ENCODE measurements at regions not wholly inside any gene's neighbourhood (a gene's known extent, or its start where the extent isn't known, plus 50 kb on each side); places are given as distances from the start of the nearest gene placed in this dataset.
"Not testable (repeated sequence)": the region's sequence is repeated elsewhere in the genome, so short reads cannot be mapped to it uniquely, and the experiment has no call there.

DNA sequence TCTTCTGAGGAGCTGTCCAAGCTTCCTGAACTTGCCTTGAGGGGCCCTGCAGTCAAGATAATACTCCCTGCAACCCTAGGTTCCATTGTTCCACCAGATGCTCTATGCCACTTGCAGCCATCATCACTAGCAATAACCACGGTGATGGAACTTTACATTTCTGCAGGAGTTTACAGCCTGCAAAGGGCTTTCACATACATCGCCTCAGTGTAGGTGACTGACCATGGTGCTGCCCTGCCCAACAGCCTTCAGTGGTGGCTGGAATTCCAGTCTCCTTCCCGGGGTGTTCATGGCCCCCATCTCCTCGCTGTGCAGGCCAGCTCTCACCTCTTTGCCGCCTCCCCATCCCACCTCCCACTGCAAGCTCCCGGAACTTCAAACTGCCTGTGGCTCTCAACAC lies 225.5 kb upstream of the ECI2 start:
- ChIA-PET CTCF (no interaction called here), POLR2A (interaction anchor here (1.0 kb wide), 1 partner anchor 9 kb away, joined by 3 read pairs; no protein-coding TSS in a partner anchor)
- H3K4me3 ChIP-seq (ENCODE audit: low read depth, low read length): no peak overlapping the region
- TF ChIP-seq, protein P1, sequence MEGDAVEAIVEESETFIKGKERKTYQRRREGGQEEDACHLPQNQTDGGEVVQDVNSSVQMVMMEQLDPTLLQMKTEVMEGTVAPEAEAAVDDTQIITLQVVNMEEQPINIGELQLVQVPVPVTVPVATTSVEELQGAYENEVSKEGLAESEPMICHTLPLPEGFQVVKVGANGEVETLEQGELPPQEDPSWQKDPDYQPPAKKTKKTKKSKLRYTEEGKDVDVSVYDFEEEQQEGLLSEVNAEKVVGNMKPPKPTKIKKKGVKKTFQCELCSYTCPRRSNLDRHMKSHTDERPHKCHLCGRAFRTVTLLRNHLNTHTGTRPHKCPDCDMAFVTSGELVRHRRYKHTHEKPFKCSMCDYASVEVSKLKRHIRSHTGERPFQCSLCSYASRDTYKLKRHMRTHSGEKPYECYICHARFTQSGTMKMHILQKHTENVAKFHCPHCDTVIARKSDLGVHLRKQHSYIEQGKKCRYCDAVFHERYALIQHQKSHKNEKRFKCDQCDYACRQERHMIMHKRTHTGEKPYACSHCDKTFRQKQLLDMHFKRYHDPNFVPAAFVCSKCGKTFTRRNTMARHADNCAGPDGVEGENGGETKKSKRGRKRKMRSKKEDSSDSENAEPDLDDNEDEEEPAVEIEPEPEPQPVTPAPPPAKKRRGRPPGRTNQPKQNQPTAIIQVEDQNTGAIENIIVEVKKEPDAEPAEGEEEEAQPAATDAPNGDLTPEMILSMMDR (IDR thresholded peaks at IDR 0.05; ENCODE audit: insufficient read depth, low read length, missing control alignments): no peak
- DNase-seq (ENCODE audit: low read depth, low spot score): no peak

DNA sequence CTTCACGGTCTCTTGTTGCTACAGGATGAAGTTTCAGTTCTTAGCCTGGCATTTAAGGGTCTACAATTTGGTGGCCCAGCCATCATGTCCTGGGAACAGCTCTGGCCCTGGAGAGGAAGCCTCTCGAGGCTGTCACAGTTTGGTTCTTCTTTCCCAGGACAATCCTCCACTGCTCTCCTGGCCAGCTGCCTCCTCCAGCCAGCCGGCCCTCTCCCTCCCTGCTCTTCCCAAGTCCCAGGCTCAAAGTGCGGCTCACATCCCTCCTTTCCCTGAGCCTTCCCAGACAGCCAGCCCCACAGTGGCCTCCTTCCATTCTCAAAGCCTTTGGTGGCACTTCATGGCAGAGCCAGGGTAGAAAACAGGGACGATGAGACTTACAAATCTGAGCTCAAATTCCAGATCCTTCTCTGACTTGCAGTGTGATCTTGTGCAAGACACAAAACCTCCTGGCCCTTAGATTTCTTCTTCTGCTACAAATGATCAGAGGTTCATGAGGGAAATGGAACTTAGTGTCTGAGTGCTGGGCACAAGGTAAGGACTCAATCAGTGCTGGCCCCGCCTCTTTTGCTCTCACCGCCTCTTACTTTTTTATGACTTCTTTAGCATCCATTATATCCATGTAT lies 223.8 kb upstream of the ECI2 start:
- H3K4me3 ChIP-seq (ENCODE audit: low read depth, low read length): peak overlapping the region; percentile 21; the same call in 1 of the 2 replicates
- CTCF ChIA-PET: interaction anchor here (1.7 to 2.0 kb wide), 2 partner anchors 9 to 11 kb away, joined by 4 to 10 read pairs; no protein-coding TSS in a partner anchor
- POLR2A ChIA-PET: interaction anchor here (0.6 to 1.8 kb wide), 4 partner anchors 8 to 50 kb away, joined by 3 to 14 read pairs (median 4); no protein-coding TSS in a partner anchor

DNA sequence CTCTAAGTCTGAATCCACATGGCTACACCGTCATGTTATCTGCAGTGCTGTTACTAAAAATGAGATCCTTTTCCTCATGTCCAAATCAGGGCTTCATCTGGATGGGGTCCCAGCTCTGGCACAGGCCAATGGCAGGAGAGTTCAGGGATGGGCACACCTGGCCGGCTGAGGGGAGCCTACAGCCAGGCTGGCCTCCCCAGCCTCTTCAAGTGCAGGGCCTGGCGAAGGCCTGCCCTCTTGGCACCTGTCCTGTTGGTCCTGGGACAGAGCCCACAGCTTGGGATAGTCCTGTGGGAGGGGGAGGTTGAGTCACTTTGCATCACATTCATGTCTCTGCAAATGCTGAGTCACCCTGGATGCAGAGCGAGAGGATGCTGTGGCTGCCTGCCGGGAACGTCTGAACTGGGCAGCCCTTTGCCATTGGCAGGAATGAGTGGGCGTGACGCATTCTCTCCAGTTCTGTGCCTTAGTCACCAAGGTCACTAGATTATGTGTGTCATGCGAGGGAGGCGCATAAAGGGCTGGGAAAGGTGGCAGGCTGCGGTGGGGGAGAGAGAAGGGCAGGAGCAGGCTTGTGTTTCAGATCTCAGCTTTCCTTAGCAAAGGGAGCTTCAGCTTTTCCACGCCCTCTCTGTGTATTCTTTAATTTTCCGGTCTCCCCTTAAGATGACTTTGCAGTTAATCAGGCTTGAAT lies 223.2 kb upstream of the ECI2 start:
- TF ChIP-seq, protein P1 (IDR thresholded peaks at IDR 0.05; ENCODE audit: insufficient read depth, low read length, missing control alignments): no peak
- POLR2A ChIA-PET: interaction anchor here (0.6 to 1.8 kb wide), 4 partner anchors 9 to 49 kb away, joined by 3 to 14 read pairs (median 4); no protein-coding TSS in a partner anchor
- CTCF ChIA-PET: interaction anchor here (1.7 to 2.0 kb wide), 2 partner anchors 9 to 12 kb away, joined by 4 to 10 read pairs; no protein-coding TSS in a partner anchor
- DNase-seq (ENCODE audit: low read depth, low spot score): peak; percentile 99
- H3K4me3 ChIP-seq (ENCODE audit: low read depth, low read length): peak overlapping the region; percentile 21; the same call in 1 of the 2 replicates

More for the DNA sequence above, 223.8 kb upstream of the ECI2 start:
- TF ChIP-seq, protein P1 (IDR thresholded peaks at IDR 0.05; ENCODE audit: insufficient read depth, low read length, missing control alignments): no peak
- DNase-seq (ENCODE audit: low read depth, low spot score): no peak

DNA sequence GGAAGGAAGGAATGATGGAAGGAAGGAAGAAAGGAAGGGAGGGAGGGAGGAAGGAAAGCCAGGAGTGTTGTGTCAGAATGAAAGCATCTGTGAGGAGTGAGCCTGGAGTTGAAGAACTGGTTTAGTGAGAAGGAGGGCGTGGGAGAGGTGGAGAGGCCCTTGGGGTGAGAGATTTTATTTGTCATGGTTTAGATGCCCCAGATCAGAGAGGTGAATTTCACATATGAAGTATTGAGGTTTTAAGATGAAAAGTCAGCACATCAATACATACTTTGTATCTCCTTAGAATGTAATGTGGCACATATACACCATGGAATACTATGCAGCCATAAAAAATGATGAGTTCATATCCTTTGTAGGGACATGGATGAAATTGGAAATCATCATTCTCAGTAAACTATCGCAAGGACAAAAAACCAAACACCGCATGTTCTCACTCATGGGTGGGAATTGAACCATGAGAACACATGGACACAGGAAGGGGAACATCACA lies 222.3 kb upstream of the ECI2 start:
- ChIA-PET POLR2A (interaction anchor here (0.7 kb wide), 1 partner anchor 829 kb away, joined by 3 read pairs; no protein-coding TSS in a partner anchor), CTCF (interaction anchor here (0.7 kb wide), 1 partner anchor 244 kb away, joined by 3 read pairs; no protein-coding TSS in a partner anchor)
- DNase-seq (ENCODE audit: low read depth, low spot score); H3K4me3 ChIP-seq (ENCODE audit: low read depth, low read length): not testable (repeated sequence)

DNA sequence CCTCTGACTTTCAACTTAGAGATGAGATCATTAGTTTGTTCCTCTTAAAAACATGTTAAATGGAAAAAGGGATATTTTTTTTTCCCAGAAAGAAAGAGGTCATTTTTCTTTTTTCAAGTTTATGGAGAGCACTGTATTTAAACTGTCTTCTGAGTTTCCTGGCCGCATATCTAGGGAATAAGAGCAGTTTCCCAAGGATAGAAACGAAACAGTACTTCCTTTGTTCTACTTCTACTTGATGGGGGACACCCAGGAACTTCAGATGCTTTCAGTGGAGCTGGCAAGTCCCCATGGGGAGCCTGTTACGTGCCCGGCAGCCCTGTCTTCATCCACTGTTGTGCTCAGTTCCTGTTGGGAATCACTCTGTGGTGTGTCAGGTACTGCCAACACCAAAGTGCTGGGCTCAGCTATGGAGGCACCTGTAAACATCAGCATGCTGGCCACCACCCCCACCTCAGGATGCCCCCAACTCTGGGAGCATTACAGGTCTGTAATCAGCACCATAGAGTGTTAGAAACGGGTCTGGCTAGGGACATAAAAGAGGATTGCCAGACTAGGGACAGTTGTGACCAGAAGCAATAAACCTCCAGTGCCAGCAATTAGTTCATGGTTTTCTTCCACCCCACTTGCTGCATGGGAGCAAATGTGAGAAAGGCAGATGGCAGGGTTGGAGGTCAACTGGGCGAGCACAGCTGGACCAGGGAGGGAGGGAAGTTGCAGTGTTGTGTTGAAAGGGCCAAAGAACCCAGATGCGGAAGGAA lies 221.7 kb upstream of the ECI2 start:
- no peak for DNase-seq (ENCODE audit: low read depth, low spot score)
- ChIA-PET POLR2A (interaction anchor here (0.7 kb wide), 1 partner anchor 828 kb away, joined by 3 read pairs; no protein-coding TSS in a partner anchor), CTCF (interaction anchor here (0.7 kb wide), 1 partner anchor 244 kb away, joined by 3 read pairs; no protein-coding TSS in a partner anchor)
- H3K4me3 ChIP-seq (ENCODE audit: low read depth, low read length): no peak overlapping the region
- TF ChIP-seq, protein P1 (IDR thresholded peaks at IDR 0.05; ENCODE audit: insufficient read depth, low read length, missing control alignments): no peak

DNA sequence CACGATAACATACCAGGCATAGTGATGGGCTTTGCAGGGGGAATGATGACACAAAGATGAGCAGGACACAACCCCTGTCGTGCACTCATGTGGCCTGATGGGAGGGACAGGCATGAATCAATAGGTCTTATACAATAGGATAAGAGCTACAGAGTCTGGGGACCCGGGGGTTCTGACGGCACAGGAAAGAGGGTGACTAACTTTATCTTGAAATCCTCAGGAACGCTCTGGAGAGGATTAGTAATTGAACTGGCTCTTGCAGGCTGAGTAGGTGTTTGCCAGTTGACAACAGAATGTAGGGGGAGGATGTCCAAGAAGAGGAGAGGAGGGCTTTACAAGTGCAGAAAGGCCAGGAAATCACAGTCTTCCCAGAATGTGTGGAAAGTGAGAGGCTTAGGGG lies 219.9 kb upstream of the ECI2 start:
- no peak overlapping the region for H3K4me3 ChIP-seq (ENCODE audit: low read depth, low read length)
- ChIA-PET POLR2A (interaction anchor here (0.8 kb wide), 1 partner anchor 379 kb away, joined by 3 read pairs; no protein-coding TSS in a partner anchor), CTCF (interaction anchor here (0.8 to 1.2 kb wide), 2 partner anchors 10 to 14 kb away, joined by 3 read pairs; no protein-coding TSS in a partner anchor)
- TF ChIP-seq, protein P1 (IDR thresholded peaks at IDR 0.05; ENCODE audit: insufficient read depth, low read length, missing control alignments): no peak
- peak; percentile 80 for DNase-seq (ENCODE audit: low read depth, low spot score)
